H1 (cell line): ENCODE measurements at regions not wholly inside any gene's neighbourhood (a gene's known extent, or its start where the extent isn't known, plus 50 kb on each side); places are given as distances from the start of the nearest gene placed in this dataset.

ENCODE experiments used
- CHD1 ChIP-seq: IDR thresholded peaks from 2 replicates; pipeline ENCODE4 v1.6.1; 2012; ENCODE audit warnings: low read depth, low read length, improper control_type of control experiment
- CTBP2 ChIP-seq: IDR thresholded peaks from 2 replicates; pipeline ENCODE4 v1.7.0; 2011; ENCODE audit warnings: borderline replicate concordance, mild to moderate bottlenecking, moderate library complexity, mixed read lengths, low read length; ENCODE audit not compliant: insufficient read depth, insufficient read length
- RFX5 ChIP-seq: IDR thresholded peaks from 2 replicates; pipeline ENCODE4 v1.6.1; 2011; ENCODE audit warnings: low read depth, low read length, improper control_type of control experiment, borderline replicate concordance
- RXRA ChIP-seq: IDR thresholded peaks from 2 replicates; pipeline ENCODE4 v1.6.1; 2011; ENCODE audit warnings: low read depth, mild to moderate bottlenecking, low read length, moderate library complexity; ENCODE audit not compliant: insufficient read depth
- SIN3A ChIP-seq, 2 experiments: IDR thresholded peaks in 1 of 2; conservative IDR thresholded peaks in 1 of 2; 2 replicates each; pipeline ENCODE4 v1.6.1; 2011 to 2012; ENCODE audit warnings: low read length in 2 of 2, improper control_type of control experiment in 1 of 2, low read depth in 1 of 2, mild to moderate bottlenecking in 1 of 2
- TAF1 ChIP-seq: IDR thresholded peaks from 2 replicates; pipeline ENCODE4 v1.6.1; 2011; ENCODE audit warnings: mild to moderate bottlenecking, low read depth, low read length
- ZNF274 ChIP-seq: IDR thresholded peaks from 2 replicates; pipeline ENCODE4 v1.7.0; 2012; ENCODE audit warnings: low read length, borderline replicate concordance; ENCODE audit errors: extremely low read depth
- TF ChIP-seq, protein P1 (sequence below): fragments of 300-600 bp; sonication (generic); IDR thresholded peaks from 2 replicates; pipeline ENCODE4 v1.7.1; 2012; ENCODE audit warnings: low read length, moderate library complexity, mild to moderate bottlenecking, inconsistent platforms; ENCODE audit not compliant: insufficient replicate concordance

DNA sequence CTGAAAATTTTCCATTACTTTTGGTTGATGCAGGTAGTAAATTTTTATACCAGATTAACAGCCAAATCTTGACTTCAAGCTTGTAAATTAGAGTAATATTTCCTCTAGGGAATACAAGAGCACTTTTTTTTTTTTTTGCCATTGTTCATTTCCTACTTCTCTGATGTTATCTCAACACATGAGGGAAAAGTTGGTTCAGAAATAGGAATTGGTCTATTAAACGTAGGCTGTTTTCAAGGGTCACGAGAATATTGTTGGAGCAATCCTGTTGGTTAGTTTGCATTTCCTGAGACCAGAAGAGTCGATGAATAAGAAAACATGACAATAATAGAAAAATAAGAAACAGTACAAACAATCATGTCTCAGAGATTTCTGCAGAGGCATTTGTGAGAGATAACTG, 453.9 kb upstream of the CCDC179 start (continued):
- TF ChIP-seq, protein P1, sequence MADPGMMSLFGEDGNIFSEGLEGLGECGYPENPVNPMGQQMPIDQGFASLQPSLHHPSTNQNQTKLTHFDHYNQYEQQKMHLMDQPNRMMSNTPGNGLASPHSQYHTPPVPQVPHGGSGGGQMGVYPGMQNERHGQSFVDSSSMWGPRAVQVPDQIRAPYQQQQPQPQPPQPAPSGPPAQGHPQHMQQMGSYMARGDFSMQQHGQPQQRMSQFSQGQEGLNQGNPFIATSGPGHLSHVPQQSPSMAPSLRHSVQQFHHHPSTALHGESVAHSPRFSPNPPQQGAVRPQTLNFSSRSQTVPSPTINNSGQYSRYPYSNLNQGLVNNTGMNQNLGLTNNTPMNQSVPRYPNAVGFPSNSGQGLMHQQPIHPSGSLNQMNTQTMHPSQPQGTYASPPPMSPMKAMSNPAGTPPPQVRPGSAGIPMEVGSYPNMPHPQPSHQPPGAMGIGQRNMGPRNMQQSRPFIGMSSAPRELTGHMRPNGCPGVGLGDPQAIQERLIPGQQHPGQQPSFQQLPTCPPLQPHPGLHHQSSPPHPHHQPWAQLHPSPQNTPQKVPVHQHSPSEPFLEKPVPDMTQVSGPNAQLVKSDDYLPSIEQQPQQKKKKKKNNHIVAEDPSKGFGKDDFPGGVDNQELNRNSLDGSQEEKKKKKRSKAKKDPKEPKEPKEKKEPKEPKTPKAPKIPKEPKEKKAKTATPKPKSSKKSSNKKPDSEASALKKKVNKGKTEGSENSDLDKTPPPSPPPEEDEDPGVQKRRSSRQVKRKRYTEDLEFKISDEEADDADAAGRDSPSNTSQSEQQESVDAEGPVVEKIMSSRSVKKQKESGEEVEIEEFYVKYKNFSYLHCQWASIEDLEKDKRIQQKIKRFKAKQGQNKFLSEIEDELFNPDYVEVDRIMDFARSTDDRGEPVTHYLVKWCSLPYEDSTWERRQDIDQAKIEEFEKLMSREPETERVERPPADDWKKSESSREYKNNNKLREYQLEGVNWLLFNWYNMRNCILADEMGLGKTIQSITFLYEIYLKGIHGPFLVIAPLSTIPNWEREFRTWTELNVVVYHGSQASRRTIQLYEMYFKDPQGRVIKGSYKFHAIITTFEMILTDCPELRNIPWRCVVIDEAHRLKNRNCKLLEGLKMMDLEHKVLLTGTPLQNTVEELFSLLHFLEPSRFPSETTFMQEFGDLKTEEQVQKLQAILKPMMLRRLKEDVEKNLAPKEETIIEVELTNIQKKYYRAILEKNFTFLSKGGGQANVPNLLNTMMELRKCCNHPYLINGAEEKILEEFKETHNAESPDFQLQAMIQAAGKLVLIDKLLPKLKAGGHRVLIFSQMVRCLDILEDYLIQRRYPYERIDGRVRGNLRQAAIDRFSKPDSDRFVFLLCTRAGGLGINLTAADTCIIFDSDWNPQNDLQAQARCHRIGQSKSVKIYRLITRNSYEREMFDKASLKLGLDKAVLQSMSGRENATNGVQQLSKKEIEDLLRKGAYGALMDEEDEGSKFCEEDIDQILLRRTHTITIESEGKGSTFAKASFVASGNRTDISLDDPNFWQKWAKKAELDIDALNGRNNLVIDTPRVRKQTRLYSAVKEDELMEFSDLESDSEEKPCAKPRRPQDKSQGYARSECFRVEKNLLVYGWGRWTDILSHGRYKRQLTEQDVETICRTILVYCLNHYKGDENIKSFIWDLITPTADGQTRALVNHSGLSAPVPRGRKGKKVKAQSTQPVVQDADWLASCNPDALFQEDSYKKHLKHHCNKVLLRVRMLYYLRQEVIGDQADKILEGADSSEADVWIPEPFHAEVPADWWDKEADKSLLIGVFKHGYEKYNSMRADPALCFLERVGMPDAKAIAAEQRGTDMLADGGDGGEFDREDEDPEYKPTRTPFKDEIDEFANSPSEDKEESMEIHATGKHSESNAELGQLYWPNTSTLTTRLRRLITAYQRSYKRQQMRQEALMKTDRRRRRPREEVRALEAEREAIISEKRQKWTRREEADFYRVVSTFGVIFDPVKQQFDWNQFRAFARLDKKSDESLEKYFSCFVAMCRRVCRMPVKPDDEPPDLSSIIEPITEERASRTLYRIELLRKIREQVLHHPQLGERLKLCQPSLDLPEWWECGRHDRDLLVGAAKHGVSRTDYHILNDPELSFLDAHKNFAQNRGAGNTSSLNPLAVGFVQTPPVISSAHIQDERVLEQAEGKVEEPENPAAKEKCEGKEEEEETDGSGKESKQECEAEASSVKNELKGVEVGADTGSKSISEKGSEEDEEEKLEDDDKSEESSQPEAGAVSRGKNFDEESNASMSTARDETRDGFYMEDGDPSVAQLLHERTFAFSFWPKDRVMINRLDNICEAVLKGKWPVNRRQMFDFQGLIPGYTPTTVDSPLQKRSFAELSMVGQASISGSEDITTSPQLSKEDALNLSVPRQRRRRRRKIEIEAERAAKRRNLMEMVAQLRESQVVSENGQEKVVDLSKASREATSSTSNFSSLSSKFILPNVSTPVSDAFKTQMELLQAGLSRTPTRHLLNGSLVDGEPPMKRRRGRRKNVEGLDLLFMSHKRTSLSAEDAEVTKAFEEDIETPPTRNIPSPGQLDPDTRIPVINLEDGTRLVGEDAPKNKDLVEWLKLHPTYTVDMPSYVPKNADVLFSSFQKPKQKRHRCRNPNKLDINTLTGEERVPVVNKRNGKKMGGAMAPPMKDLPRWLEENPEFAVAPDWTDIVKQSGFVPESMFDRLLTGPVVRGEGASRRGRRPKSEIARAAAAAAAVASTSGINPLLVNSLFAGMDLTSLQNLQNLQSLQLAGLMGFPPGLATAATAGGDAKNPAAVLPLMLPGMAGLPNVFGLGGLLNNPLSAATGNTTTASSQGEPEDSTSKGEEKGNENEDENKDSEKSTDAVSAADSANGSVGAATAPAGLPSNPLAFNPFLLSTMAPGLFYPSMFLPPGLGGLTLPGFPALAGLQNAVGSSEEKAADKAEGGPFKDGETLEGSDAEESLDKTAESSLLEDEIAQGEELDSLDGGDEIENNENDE = no peak
- TF ChIP-seq ZNF274 = no peak
- no peak for TF ChIP-seq RFX5
- no peak for TF ChIP-seq SIN3A (conservative IDR thresholded peaks at IDR 0.05 in 1 of 2, IDR thresholded peaks at IDR 0.05 in 1 of 2; ENCODE audit: low read depth in 1 of 2, low read length in 2 of 2)
- TF ChIP-seq RXRA = no peak
- TF ChIP-seq TAF1 = no peak
- TF ChIP-seq CTBP2 = no peak
- no peak for TF ChIP-seq CHD1
